MM.1S (cell line): ENCODE measurements at regions not wholly inside any gene's neighbourhood (a gene's known extent, or its start where the extent isn't known, plus 50 kb on each side); places are given as distances from the start of the nearest gene placed in this dataset.
"Not testable (repeated sequence)": the region's sequence is repeated elsewhere in the genome, so short reads cannot be mapped to it uniquely, and the experiment has no call there.

Experiments
- DNase-seq: peaks from one replicate; pipeline ENCODE4 v3.0.0-alpha.2; 2015
- H2AFZ ChIP-seq: fragments of 300-600 bp; sonication (generic); 2 replicates; pipeline ENCODE4 v1.6.0; 2016; ENCODE audit warnings: antibody characterized with exemption, low read length
- H3F3A ChIP-seq: fragments of 300-600 bp; sonication (generic); 2 replicates; pipeline ENCODE4 v1.6.1; 2016; ENCODE audit warnings: mild to moderate bottlenecking, antibody characterized with exemption, low read length, moderate library complexity, mixed read lengths; ENCODE audit not compliant: insufficient read depth
- H3K27ac ChIP-seq: fragments of 300-600 bp; sonication (generic); 2 replicates; pipeline ENCODE4 v1.5.1; 2016; ENCODE audit warnings: mild to moderate bottlenecking, low read length
- H3K27me3 ChIP-seq: fragments of 300-600 bp; sonication (generic); replicated peaks from 2 replicates; pipeline ENCODE4 v1.6.0; 2016; ENCODE audit warnings: low read length; ENCODE audit not compliant: insufficient read depth
- H3K36me3 ChIP-seq: fragments of 300-600 bp; sonication (generic); replicated peaks from 2 replicates; pipeline ENCODE4 v1.6.1; 2016; ENCODE audit warnings: mild to moderate bottlenecking, low read length, mixed read lengths; ENCODE audit not compliant: insufficient read depth
- H3K4me1 ChIP-seq: fragments of 300-600 bp; sonication (generic); 2 replicates; pipeline ENCODE4 v1.6.1; 2016; ENCODE audit warnings: low read length, mixed read lengths
- H3K4me2 ChIP-seq: fragments of 300-600 bp; sonication (generic); 2 replicates; pipeline ENCODE4 v1.6.0; 2016; ENCODE audit warnings: low read depth, low read length
- H3K4me3 ChIP-seq: fragments of 300-600 bp; sonication (generic); 2 replicates; pipeline ENCODE4 v1.5.1; 2016; ENCODE audit warnings: low read length, mixed read lengths
- H3K79me2 ChIP-seq: fragments of 300-600 bp; sonication (generic); 2 replicates; pipeline ENCODE4 v1.6.1; 2016; ENCODE audit warnings: mixed run types, low read length, mixed read lengths
- H3K9ac ChIP-seq: fragments of 300-600 bp; sonication (generic); 2 replicates; pipeline ENCODE4 v1.6.1; 2016; ENCODE audit warnings: low read length, mixed read lengths
- H3K9me2 ChIP-seq: fragments of 300-600 bp; sonication (generic); replicated peaks from 2 replicates; pipeline ENCODE4 v1.6.1; 2016; ENCODE audit warnings: mild to moderate bottlenecking, low read length, mixed read lengths; ENCODE audit not compliant: insufficient read depth
- H3K9me3 ChIP-seq: fragments of 300-600 bp; sonication (generic); replicated peaks from 2 replicates; pipeline ENCODE4 v1.6.1; 2016; ENCODE audit warnings: mild to moderate bottlenecking, low read length, mixed read lengths; ENCODE audit not compliant: insufficient read depth
- H4K20me1 ChIP-seq: fragments of 300-600 bp; sonication (generic); 2 replicates; pipeline ENCODE4 v1.6.1; 2016; ENCODE audit warnings: mild to moderate bottlenecking, low read length, moderate library complexity, mixed read lengths; ENCODE audit not compliant: insufficient read depth
- CTCF ChIP-seq: fragments of 300-600 bp; sonication (generic); IDR thresholded peaks from 2 replicates; pipeline ENCODE4 v1.5.1; 2016; ENCODE audit warnings: antibody characterized with exemption, low read length, mixed read lengths
- EZH2 ChIP-seq: fragments of 300-600 bp; sonication (generic); optimal IDR thresholded peaks from 2 replicates; pipeline ENCODE3; 2017; ENCODE audit warnings: low read depth, mild to moderate bottlenecking, antibody characterized with exemption, low read length, mixed read lengths
- EZH2phosphoT487 ChIP-seq: fragments of 300-600 bp; sonication (generic); IDR thresholded peaks from 2 replicates; pipeline ENCODE4 v1.6.1; 2018; ENCODE audit warnings: antibody characterized with exemption, low read length

DNA sequence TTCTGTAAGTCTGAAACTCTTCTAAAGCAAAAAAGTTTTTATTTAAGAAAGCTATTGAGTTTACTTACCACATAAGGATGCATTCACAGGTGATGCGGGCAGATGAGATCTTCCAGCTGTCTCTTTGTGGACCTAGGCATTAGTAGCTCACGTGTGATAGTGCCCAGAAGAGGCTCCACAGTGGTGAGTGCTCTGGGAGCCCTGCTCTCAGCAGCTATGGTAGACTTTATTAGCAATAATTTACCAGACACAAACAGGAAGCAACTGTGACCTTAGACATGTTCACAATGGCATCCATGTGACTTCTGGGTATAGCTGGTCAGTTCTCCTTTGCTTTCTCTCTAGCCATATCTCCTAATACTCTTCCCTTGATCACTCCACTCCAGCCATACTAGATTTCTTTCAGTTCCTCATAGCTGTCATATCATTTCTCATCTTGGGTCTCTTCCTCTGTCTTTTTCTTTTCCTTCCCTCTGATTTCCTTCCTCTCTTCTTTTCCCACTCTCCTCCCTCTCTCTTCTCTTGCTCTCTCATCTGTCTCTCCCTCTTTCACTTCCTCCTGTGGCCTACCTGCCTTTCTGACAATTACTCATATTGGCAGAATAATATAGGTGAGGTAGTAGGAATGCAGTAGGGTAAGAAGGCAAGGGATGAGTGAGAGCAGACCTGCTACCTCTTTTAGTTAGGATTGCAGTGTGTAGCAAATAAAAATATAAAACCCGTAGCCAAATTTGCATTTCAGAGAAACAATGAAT, 75.2 kb upstream of the SCAF11 start:
- no peak for TF ChIP-seq EZH2
- TF ChIP-seq EZH2phosphoT487: no peak
- no peak for TF ChIP-seq CTCF
- no peak overlapping the region for H3K9ac ChIP-seq
- H3K27ac ChIP-seq: no peak overlapping the region
- H4K20me1 ChIP-seq: no peaks in the 10 kb centered on the region
- H3K27me3 ChIP-seq: no peaks in the 10 kb centered on the region
- no peaks in the 10 kb centered on the region for H3K9me2 ChIP-seq
- no peaks in the 10 kb centered on the region for H3K9me3 ChIP-seq
- H3K36me3 ChIP-seq: no peaks in the 10 kb centered on the region
- DNase-seq: no peak
- H3K4me3 ChIP-seq: no peak overlapping the region
- H3K79me2 ChIP-seq: no peaks in the 10 kb centered on the region
- H3K4me1 ChIP-seq: peaks cover 6% of the 10 kb centered on the region; the same call in 1 of the 2 replicates
- H3F3A ChIP-seq: no peaks in the 10 kb centered on the region; the same call in 1 of the 2 replicates
- no peak overlapping the region for H3K4me2 ChIP-seq
- no peak overlapping the region for H2AFZ ChIP-seq

- TF ChIP-seq CTCF: no peak
- no peak for TF ChIP-seq EZH2phosphoT487
- Histone ChIP-seq H3K9ac (no peak overlapping the region), H4K20me1 (no peaks in the 10 kb centered on the region), H3K9me3 (no peaks in the 10 kb centered on the region), H3K79me2 (no peaks in the 10 kb centered on the region), H3F3A (no peaks in the 10 kb centered on the region; the same call in 1 of the 2 replicates), H3K4me2 (no peak overlapping the region), H3K4me3 (no peak overlapping the region), H3K4me1 (peaks cover 6% of the 10 kb centered on the region; the same call in 1 of the 2 replicates), H2AFZ (no peak overlapping the region), H3K27me3 (no peaks in the 10 kb centered on the region), H3K27ac (no peak overlapping the region), H3K9me2 (no peaks in the 10 kb centered on the region), H3K36me3 (no peaks in the 10 kb centered on the region)
- no peak for DNase-seq
Observed at GRCh38 chr12:46064548-46064947, 74.2 kb upstream of the SCAF11 start.

- H2AFZ ChIP-seq, H3F3A ChIP-seq, H3K9me3 ChIP-seq, DNase-seq, H3K27me3 ChIP-seq, H4K20me1 ChIP-seq, H3K27ac ChIP-seq, H3K36me3 ChIP-seq, H3K79me2 ChIP-seq, H3K4me1 ChIP-seq, H3K4me3 ChIP-seq, H3K9me2 ChIP-seq, H3K9ac ChIP-seq, H3K4me2 ChIP-seq: not testable (repeated sequence)
Observed at GRCh38 chr12:46058697-46059096, 68.3 kb upstream of the SCAF11 start.

DNA sequence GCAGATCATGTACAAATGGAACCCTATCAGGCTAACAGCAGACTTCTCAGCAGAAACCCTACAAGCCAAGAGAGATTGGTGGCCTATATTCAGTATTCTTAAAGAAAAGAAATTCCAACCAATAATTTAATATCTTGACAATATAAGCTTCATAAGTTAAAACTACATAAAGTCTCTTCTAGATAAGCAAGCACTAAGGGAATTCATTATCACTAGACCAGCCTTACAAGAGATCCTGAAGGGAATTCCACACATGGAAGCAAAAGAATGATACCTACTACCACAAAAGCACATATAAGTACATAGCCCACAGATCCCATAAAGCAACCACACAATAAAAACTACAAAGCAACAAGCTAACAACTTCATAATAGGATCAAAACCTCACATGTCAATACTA, 60.4 kb upstream of the SCAF11 start:
- no peaks in the 10 kb centered on the region for H3K79me2 ChIP-seq
- no peaks in the 10 kb centered on the region for H3K9me2 ChIP-seq
- TF ChIP-seq EZH2phosphoT487 (no peak), EZH2 (no peak), CTCF (no peak)
- H3K4me1 ChIP-seq: no peaks in the 10 kb centered on the region
- no peaks in the 10 kb centered on the region for H4K20me1 ChIP-seq
- no peaks in the 10 kb centered on the region for H3K9me3 ChIP-seq
- H3K36me3 ChIP-seq: no peaks in the 10 kb centered on the region
- no peaks in the 10 kb centered on the region for H3F3A ChIP-seq
- H3K4me3 ChIP-seq: no peak overlapping the region
- H3K27ac ChIP-seq: no peak overlapping the region
- DNase-seq: no peak
- no peak overlapping the region for H3K9ac ChIP-seq
- H2AFZ ChIP-seq: no peak overlapping the region
- H3K27me3 ChIP-seq: no peaks in the 10 kb centered on the region
- no peak overlapping the region for H3K4me2 ChIP-seq
